ENCODE measurements at regions not wholly inside any gene's neighbourhood (a gene's known extent, or its start where the extent isn't known, plus 50 kb on each side); places are given as distances from the start of the nearest gene placed in this dataset.

DNA sequence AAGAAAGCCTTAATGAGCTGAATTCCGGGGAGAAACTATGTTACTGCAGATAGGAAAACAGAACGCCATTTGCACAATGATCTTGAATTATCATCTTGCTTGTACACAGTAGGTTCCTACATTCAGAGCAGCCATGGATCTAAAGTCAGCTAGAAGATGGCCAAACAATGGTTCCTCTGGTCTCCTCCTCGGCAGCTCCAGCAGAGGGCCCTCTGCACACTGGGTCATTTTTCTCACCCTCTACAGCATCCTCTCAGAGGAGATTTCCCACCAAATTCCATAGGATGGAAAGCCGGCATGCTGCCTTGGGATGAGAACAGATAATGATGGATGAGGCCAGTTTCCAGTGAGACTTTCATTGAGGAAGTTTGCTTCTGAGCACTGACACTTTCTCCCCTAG, 308.5 kb upstream of the NFE2L3 start:
- Mint-ChIP-seq H3K27me3 (peaks cover 19% of the 10 kb centered on the region), H3K4me1 (ENCODE audit: low read depth) (no peaks in the 10 kb centered on the region), H3K36me3 (ENCODE audit: low read depth) (no peaks in the 10 kb centered on the region), H3K9me3 (no peaks in the 10 kb centered on the region), H3K4me3 (no peak overlapping the region), H3K27ac (no peak overlapping the region)
- ChIA-PET POLR2A (no interaction called here), CTCF (interaction anchor here (1.0 to 5.6 kb wide), 2 partner anchors 7 to 24 kb away, joined by 3 to 29 read pairs; no protein-coding TSS in a partner anchor)
- intact Hi-C loops (cut with micrococcal nuclease) = no loop called here
- DNase-seq (no peak), ATAC-seq (no peak)
- TF ChIP-seq, protein P1, sequence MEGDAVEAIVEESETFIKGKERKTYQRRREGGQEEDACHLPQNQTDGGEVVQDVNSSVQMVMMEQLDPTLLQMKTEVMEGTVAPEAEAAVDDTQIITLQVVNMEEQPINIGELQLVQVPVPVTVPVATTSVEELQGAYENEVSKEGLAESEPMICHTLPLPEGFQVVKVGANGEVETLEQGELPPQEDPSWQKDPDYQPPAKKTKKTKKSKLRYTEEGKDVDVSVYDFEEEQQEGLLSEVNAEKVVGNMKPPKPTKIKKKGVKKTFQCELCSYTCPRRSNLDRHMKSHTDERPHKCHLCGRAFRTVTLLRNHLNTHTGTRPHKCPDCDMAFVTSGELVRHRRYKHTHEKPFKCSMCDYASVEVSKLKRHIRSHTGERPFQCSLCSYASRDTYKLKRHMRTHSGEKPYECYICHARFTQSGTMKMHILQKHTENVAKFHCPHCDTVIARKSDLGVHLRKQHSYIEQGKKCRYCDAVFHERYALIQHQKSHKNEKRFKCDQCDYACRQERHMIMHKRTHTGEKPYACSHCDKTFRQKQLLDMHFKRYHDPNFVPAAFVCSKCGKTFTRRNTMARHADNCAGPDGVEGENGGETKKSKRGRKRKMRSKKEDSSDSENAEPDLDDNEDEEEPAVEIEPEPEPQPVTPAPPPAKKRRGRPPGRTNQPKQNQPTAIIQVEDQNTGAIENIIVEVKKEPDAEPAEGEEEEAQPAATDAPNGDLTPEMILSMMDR (IDR thresholded peaks at IDR 0.05) = no peak

DNA sequence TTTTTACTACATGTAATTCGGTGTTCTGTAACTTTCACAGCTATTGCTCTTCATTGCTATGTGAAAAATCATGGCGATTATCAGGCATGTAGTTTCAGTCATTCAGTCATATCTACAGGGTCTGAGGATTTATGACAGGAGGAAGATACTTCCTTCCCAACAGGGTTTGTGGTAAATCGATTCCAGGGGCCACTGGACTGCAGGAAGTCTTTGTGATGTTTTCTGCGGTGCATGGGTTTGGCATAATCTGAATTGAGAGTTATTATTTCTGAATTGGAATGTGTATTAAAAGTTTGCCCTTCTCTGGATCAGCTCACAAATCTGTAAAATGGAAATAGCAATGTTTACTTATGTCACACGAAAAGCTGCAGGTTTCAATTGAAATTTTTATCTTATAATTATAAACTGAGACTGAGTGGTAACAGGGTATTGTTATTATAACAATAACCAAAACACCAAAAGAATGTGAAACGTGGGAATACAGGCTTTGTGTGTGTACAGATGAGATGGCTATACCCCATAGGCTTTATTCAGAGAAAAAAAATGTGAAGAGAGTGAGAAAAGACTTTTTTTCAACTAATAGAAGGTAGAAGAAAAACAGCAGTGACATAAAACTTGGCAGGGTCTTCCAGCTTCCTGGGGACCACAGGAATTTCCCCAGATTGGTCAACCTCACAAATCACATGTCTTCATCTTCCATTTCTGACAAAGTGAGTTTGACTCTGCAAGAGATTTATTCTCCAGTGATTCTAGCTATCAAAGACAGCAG, 307.7 kb upstream of the NFE2L3 start:
- H3K9me3 Mint-ChIP-seq = no peaks in the 10 kb centered on the region
- DNase-seq = no peak
- H3K27ac Mint-ChIP-seq = no peak overlapping the region
- POLR2A ChIA-PET = no interaction called here
- H3K27me3 Mint-ChIP-seq = peaks cover 23% of the 10 kb centered on the region
- no peaks in the 10 kb centered on the region for H3K4me1 Mint-ChIP-seq (ENCODE audit: low read depth)
- no peak overlapping the region for H3K4me3 Mint-ChIP-seq
- TF ChIP-seq, protein P1 (IDR thresholded peaks at IDR 0.05) = no peak
- intact Hi-C loops (cut with micrococcal nuclease) = no loop called here
- ATAC-seq = no peak
- H3K36me3 Mint-ChIP-seq (ENCODE audit: low read depth) = no peaks in the 10 kb centered on the region
- CTCF ChIA-PET = interaction anchor here (1.0 to 5.6 kb wide), 4 partner anchors 6 to 584 kb away, joined by 3 to 29 read pairs (median 7); no protein-coding TSS in a partner anchor

DNA sequence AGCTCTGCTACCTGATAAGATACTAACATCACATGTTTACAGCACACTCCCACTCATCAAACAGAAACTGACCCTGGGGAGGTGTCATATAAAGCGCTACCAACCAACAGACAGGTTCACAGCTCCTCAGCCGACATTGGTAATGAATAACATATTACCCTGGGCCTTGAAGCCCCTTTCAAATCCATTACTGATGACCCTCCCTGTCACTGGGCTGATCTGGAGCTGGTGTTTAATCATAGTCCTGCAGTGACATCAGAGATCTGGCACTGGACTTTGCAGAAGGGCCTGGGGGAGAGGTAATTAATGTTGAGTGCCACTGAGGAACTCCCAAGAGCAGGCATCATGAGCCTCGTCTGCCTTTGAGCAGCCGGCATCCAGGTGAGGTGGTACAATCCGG, 306.5 kb upstream of the NFE2L3 start:
- Mint-ChIP-seq H3K27ac (no peak overlapping the region), H3K27me3 (peaks cover 33% of the 10 kb centered on the region), H3K36me3 (ENCODE audit: low read depth) (no peaks in the 10 kb centered on the region), H3K9me3 (no peaks in the 10 kb centered on the region), H3K4me1 (ENCODE audit: low read depth) (no peaks in the 10 kb centered on the region), H3K4me3 (no peak overlapping the region)
- CTCF ChIA-PET = interaction anchor here (2.7 kb wide), 1 partner anchor 9 kb away, joined by 10 read pairs; no protein-coding TSS in a partner anchor
- ATAC-seq (no peak), DNase-seq (no peak)
- TF ChIP-seq, protein P1 (IDR thresholded peaks at IDR 0.05) = no peak
- POLR2A ChIA-PET = no interaction called here
- intact Hi-C loops (cut with micrococcal nuclease) = no loop called here

DNA sequence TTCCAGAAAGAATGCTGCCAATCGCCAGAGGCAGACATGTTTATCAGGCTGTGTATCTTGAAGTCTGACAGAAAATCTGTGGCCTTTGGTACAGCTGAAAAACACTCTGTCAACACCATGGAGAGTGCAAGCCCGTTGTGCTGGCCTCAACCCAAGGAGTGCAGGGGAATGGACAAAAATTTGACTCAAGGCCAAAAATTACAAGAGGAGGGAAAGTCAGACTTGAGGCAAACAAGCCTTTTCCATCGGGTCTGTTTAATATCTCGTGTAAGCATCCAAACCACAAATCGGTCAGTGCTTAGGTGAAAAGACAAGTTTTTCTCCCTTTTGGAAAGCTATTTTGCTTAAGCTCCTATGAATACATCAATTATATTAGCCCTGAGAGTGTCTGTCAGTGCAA, 305.3 kb upstream of the NFE2L3 start:
- TF ChIP-seq, protein P1 (IDR thresholded peaks at IDR 0.05) = no peak
- Mint-ChIP-seq H3K36me3 (ENCODE audit: low read depth) (no peaks in the 10 kb centered on the region), H3K27me3 (peaks cover 45% of the 10 kb centered on the region), H3K4me3 (no peak overlapping the region), H3K4me1 (ENCODE audit: low read depth) (peaks cover 1% of the 10 kb centered on the region), H3K9me3 (no peaks in the 10 kb centered on the region), H3K27ac (no peak overlapping the region)
- CTCF ChIA-PET = interaction anchor here (1.0 kb wide), 1 partner anchor 587 kb away, joined by 5 read pairs; no protein-coding TSS in a partner anchor
- DNase-seq (no peak), ATAC-seq (no peak)
- POLR2A ChIA-PET = no interaction called here
- intact Hi-C loops (cut with micrococcal nuclease) = no loop called here

DNA sequence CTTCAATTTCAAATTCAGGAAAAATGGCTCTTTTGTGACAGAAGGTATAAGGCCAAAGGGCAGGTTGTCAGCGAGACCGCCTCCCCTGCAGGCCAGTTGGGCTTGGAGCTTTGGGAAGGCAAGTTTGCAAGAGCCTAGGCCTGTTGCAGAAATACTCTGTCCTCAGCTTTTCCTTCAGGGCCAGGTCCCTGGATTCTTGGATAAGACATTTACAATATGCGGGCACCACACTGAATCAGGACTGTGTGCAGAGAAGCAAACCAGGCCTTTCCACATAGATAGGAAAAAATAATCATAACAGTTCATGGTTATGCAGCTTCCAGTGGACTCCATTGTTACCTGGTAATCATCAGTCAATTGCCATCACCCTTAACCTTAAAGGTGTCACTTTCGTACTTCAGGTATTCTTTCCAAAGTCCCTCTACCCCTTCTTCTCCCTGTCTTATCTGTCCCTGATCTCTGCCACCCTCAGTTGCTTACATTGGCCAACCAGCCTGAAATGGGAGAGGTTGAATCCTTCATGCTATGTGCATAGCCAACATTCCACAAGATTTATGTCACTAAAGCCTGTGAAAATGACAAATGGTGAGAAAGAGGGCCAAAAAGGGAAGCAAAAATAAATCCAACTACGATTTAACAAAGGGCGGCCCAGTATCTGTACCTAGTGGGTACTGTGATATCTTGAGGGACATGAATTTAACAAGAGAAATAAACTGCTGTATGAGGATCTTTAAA, 304.5 kb upstream of the NFE2L3 start:
- Mint-ChIP-seq H3K4me3 (no peak overlapping the region), H3K4me1 (ENCODE audit: low read depth) (peaks cover 4% of the 10 kb centered on the region), H3K9me3 (no peaks in the 10 kb centered on the region), H3K27ac (no peak overlapping the region), H3K27me3 (peaks cover 48% of the 10 kb centered on the region), H3K36me3 (ENCODE audit: low read depth) (no peaks in the 10 kb centered on the region)
- no peak for DNase-seq
- TF ChIP-seq, protein P1 (IDR thresholded peaks at IDR 0.05) = no peak
- POLR2A ChIA-PET = interaction anchor here (0.7 kb wide), 1 partner anchor 16 kb away, joined by 4 read pairs; no protein-coding TSS in a partner anchor
- no peak for ATAC-seq
- CTCF ChIA-PET = interaction anchor here (0.6 to 1.2 kb wide), 3 partner anchors 9 to 588 kb away, joined by 3 to 5 read pairs (median 3); no protein-coding TSS in a partner anchor
- intact Hi-C loops (cut with micrococcal nuclease) = no loop called here

Measured in activated CD8-positive, alpha-beta T cell treated with anti-CD3 and anti-CD28 coated beads for 36 hours (primary cell).